NCI-H524 treated with DMSO at 0.1 percent for 48 hours (cell line): ENCODE measurements at regions not wholly inside any gene's neighbourhood (a gene's known extent, or its start where the extent isn't known, plus 50 kb on each side); places are given as distances from the start of the nearest gene placed in this dataset.

Experiments used
- DNase-seq: peaks from one replicate; lab custom pipeline; 2025; lab: John Stamatoyannopoulos, UW

DNA sequence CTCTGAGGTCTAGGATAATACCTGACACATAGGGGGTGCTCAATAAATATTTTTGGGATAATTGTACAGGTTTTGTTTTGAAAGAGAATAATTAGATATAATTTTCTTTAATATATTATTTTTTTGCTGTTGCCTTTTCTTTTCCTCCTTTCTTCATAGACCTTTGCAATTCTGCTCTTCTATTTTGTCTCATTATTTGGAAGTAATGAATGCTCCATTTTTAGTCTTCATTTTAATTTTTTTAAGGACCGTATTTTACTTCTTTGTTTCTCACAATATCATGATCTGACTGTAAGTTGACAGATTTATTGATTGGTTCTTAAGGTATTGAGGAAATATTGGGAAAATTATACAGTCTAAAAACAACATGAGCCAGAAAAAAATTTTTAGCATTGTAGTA is 150.5 kb upstream of the TMC3 start:
- no peak for DNase-seq

DNA sequence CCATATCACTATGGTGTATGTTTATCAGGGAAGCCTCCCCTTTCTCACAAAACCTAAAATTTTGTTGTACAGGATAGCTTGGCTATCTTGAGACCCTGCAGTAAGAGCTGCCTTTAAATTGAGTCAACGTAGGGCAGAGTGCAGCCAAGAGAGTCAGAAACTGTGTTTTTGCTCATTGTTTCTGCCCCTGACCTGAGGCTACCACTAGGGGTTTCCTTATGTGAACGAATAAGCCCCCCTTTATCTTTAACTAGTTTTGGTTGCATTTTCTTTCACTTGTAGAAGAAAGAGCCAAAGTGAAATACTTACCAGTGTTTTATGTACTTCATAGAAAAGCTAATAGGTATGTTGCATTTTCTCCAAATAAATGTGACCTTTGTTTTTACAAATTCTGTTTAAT is 149.9 kb upstream of the TMC3 start:
- no peak for DNase-seq

- DNase-seq = no peak
These were observed 146.5 kb upstream of the TMC3 start for GRCh38 chr15:81520480-81520879.

DNA sequence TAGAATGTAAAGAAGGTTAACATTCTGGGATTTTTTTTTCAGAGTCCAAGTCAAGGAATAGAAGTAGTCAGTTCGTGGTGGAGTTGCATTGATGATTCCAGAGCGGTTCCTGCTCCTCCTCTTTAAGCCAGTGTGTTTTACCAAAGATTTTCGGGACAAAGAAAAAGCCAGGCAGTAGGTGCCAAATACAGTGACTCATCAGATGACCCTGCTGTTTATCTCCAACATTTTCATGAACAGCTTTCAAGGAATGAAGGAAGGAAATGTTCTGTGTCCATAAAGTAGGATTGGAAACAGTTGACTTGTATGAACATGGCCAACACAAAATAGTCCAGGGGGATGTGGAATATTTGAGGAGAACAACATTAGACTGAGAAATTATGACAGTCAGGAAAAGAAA is 142.4 kb upstream of the TMC3 start:
- DNase-seq = no peak

GRCh38 chr15:81516012-81516411 is 142.0 kb upstream of the TMC3 start:
- DNase-seq = no peak

GRCh38 chr15:81514725-81515124 is 140.7 kb upstream of the TMC3 start:
- no peak for DNase-seq

GRCh38 chr15:81511138-81511537 is 137.1 kb upstream of the TMC3 start:
- no peak for DNase-seq

DNA sequence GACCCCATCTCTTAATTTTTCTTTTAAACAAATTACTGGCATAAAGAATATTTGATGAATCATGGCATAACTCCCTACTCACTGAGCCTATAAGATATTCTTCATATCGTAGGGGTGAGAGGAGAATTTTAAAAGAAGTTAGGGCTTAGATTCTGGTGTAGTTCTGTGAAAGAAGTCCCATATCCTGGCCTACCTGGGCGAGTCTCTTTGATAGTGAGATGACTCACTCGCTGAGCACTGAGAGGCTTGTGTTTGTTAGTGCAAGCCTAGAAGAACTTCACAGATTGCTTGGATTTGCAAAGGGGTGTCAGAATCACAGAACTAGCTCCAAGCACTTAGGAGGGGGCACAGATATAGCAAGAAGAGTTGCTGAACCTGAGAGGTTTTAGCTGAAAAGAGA is 133.8 kb upstream of the TMC3 start:
- DNase-seq = no peak

- DNase-seq = no peak
These were observed 132.9 kb upstream of the TMC3 start for GRCh38 chr15:81506936-81507335.

DNA sequence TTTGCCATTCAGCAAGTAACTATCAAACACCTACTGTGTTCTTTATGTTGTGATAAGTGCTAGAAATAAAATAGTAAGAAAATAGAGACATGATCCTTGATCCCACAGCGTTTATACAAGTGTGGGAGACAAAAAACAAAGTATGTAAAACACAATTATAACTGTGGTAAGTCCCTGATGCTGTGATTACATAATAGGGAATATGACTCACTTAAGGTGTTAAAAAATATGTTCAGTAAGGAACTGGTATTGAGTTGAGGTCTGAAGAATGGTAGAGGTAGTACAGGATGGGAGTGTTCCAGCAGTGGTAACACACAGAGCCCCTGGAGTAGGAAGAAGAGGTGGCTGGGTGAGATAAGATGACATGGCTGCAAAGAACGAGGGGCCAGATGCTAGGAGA is 132.1 kb upstream of the TMC3 start:
- DNase-seq = no peak

GRCh38 chr15:81504170-81504905 is 130.3 kb upstream of the TMC3 start:
- DNase-seq = no peak

- no peak for DNase-seq
These were observed 128.4 kb upstream of the TMC3 start for GRCh38 chr15:81502439-81502838.

GRCh38 chr15:81500081-81500480 is 126.1 kb upstream of the TMC3 start:
- no peak for DNase-seq

DNA sequence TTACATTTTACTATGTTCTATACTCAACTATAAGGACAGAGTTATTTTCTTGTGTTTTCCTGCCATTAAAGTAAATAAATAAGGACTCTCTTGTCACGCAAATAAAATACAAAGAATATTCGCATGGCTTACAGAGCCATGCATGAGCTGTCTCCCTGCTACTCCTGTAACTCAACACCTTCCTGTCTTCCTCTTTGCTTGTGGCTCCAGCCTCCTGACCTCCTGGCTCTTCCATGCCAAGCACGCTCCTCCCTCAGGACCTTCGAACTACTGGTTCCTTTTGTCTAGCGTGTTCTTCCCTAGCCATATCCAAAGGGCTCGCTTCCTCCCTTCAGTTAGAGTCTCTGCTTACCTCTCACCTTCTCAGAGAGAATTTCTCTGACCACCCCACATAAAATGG is 124.3 kb upstream of the TMC3 start:
- no peak for DNase-seq

GRCh38 chr15:81497238-81497637 is 123.2 kb upstream of the TMC3 start:
- DNase-seq = no peak

DNA sequence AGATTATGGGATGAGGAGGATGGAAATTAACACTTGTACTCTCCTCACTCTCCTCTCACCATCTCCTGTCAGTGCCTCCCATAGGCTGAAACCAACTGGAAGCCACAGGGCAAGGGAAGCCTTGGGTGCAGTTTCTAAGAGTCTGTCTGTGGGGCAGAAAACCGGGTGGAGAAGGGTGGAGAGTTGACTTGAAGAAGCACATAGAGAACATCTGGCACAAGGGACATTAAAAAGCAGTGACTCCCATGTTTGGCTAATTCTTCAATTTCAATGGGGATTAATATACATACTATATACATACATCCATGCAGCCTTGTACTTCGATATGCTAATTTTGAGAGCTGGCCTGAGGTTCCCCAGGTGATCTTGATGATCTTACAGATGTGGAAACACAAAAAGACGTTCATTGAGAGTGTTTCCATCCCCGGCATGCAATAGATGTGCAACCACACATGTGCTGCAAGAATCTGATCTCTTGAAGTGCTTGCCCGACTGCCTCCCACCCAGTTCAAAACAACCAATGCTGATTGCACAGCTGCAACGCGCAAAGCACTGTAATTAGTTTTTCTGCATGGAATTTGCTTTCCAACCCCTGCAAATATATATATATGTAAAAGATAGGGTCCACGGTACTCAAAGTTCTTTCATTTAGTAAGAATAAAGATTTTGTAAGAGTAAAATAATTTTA is 121.9 kb upstream of the TMC3 start:
- no peak for DNase-seq

- DNase-seq = no peak
These were observed 119.1 kb upstream of the TMC3 start for GRCh38 chr15:81492969-81493645.

DNA sequence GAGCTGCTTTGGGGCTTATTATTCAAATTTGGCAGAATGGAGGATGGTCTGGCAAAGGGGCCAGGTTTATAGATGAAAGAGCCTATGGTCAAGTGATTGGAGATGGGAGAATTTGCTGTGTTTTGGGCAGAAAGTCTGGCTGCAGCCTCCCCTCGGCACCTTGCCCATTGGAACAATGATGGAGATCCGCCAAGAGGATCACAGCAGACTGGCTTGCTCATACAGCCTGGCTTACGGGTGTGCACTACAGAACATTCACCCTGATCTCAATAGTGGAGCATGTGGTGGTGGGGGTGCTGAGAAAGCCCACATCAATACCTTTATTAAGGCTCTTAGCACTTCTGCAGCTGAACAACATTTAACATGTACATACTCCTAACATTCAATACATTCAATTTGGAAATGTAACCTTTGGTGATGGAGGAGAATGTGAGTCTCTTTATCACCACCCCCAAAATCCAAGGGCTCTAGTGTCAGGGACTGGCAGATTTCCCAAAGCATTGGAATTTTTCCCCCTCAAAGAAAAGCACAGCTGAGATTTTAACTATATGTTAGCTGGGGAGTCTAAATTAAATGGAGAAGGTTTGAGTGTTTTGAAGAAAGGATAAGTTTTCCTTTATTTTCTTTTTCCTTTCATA is 118.4 kb upstream of the TMC3 start:
- no peak for DNase-seq

DNA sequence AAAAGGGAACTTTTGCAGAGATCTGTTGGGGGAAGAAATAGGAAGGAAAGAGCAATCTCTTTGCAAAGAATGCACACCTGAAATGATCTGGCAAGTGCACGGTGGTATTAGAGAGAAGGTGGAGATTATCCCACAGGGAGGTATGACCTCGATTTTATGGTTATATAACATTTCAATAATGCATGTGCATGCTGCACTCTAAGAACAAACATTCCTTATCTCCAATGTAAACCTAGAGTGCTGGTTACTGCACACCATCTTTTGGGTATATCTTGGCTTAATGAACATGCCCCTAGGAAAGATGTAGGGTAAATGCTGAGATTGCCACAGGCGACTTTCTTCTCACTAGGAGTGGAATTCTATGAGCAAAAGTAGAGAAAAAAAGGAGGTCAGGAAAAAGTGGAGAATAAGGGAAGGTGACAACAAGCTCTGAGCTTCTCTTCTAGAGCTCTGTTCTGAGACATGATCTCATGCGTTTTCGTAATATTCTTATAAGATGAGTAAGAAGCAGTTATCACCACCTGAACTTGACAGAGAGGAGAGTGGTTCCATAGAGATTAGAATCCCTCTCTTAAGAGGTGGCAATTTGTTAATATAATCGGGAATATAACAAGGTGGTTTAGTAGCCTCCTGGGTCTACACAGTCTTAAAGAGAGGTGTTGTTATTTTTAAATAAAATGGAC is 117.5 kb upstream of the TMC3 start:
- DNase-seq = no peak

GRCh38 chr15:81485806-81486205 is 111.8 kb upstream of the TMC3 start:
- DNase-seq = no peak

GRCh38 chr15:81484086-81484955 is 110.3 kb upstream of the TMC3 start:
- DNase-seq = no peak
